Neural progenitor cell (in vitro differentiated cells): ENCODE measurements at regions not wholly inside any gene's neighbourhood (a gene's known extent, or its start where the extent isn't known, plus 50 kb on each side); places are given as distances from the start of the nearest gene placed in this dataset.
"Not testable (repeated sequence)": the region's sequence is repeated elsewhere in the genome, so short reads cannot be mapped to it uniquely, and the experiment has no call there.

Experiments
- DNase-seq: peaks from one replicate; pipeline ENCODE4 v3.0.0-alpha.2; 2016; ENCODE audit warnings: low spot score
- H2AFZ ChIP-seq: fragments of 200-600 bp; sonication (generic); replicated peaks from 2 replicates; pipeline ENCODE4 v1.6.1; 2016; ENCODE audit warnings: antibody characterized with exemption
- H3F3A ChIP-seq: fragments of 200-600 bp; sonication (generic); 2 replicates; pipeline ENCODE4 v1.6.1; 2016; ENCODE audit warnings: antibody characterized with exemption, low read depth
- H3K27ac ChIP-seq: fragments of 200-600 bp; sonication (generic); 2 replicates; pipeline ENCODE4 v1.5.1; 2016; ENCODE audit warnings: mild to moderate bottlenecking
- H3K27me3 ChIP-seq: fragments of 200-600 bp; sonication (generic); 2 replicates; pipeline ENCODE4 v1.6.1; 2016; ENCODE audit warnings: mild to moderate bottlenecking, moderate library complexity
- H3K36me3 ChIP-seq: fragments of 200-600 bp; sonication (generic); 2 replicates; pipeline ENCODE4 v1.5.1; 2016
- H3K4me1 ChIP-seq: fragments of 200-600 bp; sonication (generic); 2 replicates; pipeline ENCODE4 v1.6.1; 2016; ENCODE audit warnings: mixed run types
- H3K4me2 ChIP-seq: fragments of 200-600 bp; sonication (generic); 2 replicates; pipeline ENCODE4 v1.6.1; 2016
- H3K4me3 ChIP-seq: fragments of 200-600 bp; sonication (generic); 2 replicates; pipeline ENCODE4 v1.5.1; 2016
- H3K79me2 ChIP-seq: fragments of 200-600 bp; sonication (generic); 2 replicates; pipeline ENCODE4 v1.6.1; 2016; ENCODE audit warnings: low read depth
- H3K9ac ChIP-seq: fragments of 200-600 bp; sonication (generic); 2 replicates; pipeline ENCODE4 v1.6.1; 2016
- H3K9me3 ChIP-seq: fragments of 200-600 bp; sonication (generic); 2 replicates; pipeline ENCODE4 v1.5.1; 2016; ENCODE audit warnings: low read depth
- H4K20me1 ChIP-seq: fragments of 200-600 bp; sonication (generic); 2 replicates; pipeline ENCODE4 v1.6.1; 2016; ENCODE audit warnings: low read depth
- H3K27ac Mint-ChIP-seq: 3 replicates; pipeline ENCODE4 v1.8.0; 2021; ENCODE audit warnings: mixed read lengths
- H3K27me3 Mint-ChIP-seq: 2 replicates; pipeline ENCODE4 v1.8.0; 2022; ENCODE audit warnings: low read depth, mild to moderate bottlenecking, inconsistent platforms, moderate library complexity, mixed read lengths; ENCODE audit not compliant: insufficient read depth
- H3K36me3 Mint-ChIP-seq: 3 replicates; pipeline ENCODE4 v1.8.0; 2021; ENCODE audit warnings: mixed read lengths
- H3K4me1 Mint-ChIP-seq: 3 replicates; pipeline ENCODE4 v1.8.0; 2021; ENCODE audit warnings: mixed read lengths
- H3K4me3 Mint-ChIP-seq: 3 replicates; pipeline ENCODE4 v1.8.0; 2021; ENCODE audit warnings: mild to moderate bottlenecking, moderate library complexity, mixed read lengths
- H3K9me3 Mint-ChIP-seq: 3 replicates; pipeline ENCODE4 v1.8.0; 2020; ENCODE audit warnings: mixed read lengths
- CTCF ChIP-seq: fragments of 200-600 bp; sonication (generic); IDR thresholded peaks from 2 replicates; pipeline ENCODE4 v1.5.1; 2017; ENCODE audit warnings: antibody characterized with exemption, mild to moderate bottlenecking
- EZH2 ChIP-seq: fragments of 200-600 bp; sonication (generic); IDR thresholded peaks from 2 replicates; pipeline ENCODE4 v1.6.1; 2017; ENCODE audit warnings: antibody characterized with exemption, mild to moderate bottlenecking, moderate library complexity
- EZH2phosphoT487 ChIP-seq: fragments of 200-600 bp; sonication (generic); IDR thresholded peaks from 2 replicates; pipeline ENCODE4 v1.6.1; 2017; ENCODE audit warnings: antibody characterized with exemption

- Histone ChIP-seq H3K4me2 (no peak overlapping the region), H3K9me3 (no peaks in the 10 kb centered on the region), H3K27me3 (no peaks in the 10 kb centered on the region), H3F3A (peaks cover 40% of the 10 kb centered on the region), H3K79me2 (no peaks in the 10 kb centered on the region), H4K20me1 (no peaks in the 10 kb centered on the region), H3K27ac (no peak overlapping the region), H3K4me1 (peaks cover 56% of the 10 kb centered on the region), H3K9ac (no peak overlapping the region), H3K4me3 (no peak overlapping the region), H3K36me3 (no peaks in the 10 kb centered on the region), H2AFZ (no peak overlapping the region)
- Mint-ChIP-seq H3K4me3 (no peak overlapping the region), H3K36me3 (no peaks in the 10 kb centered on the region), H3K4me1 (peaks cover 31% of the 10 kb centered on the region), H3K27ac (no peak overlapping the region), H3K9me3 (peaks cover 2% of the 10 kb centered on the region), H3K27me3 (no peaks in the 10 kb centered on the region)
- DNase-seq = no peak
- no peak for TF ChIP-seq EZH2
- TF ChIP-seq CTCF = no peak
- TF ChIP-seq EZH2phosphoT487 = no peak
These were observed 1303.3 kb downstream of the ROBO2 start for GRCh38 chr3:78343221-78343620.

GRCh38 chr3:78344267-78344666 lies 1304.4 kb downstream of the ROBO2 start:
- H4K20me1 ChIP-seq, H3K27ac ChIP-seq, H3K4me3 Mint-ChIP-seq, H3K79me2 ChIP-seq, H3K9me3 Mint-ChIP-seq, H3K27me3 Mint-ChIP-seq, H2AFZ ChIP-seq, H3K9ac ChIP-seq, H3K27me3 ChIP-seq, H3K9me3 ChIP-seq, H3K36me3 ChIP-seq, H3K27ac Mint-ChIP-seq, H3K36me3 Mint-ChIP-seq: not testable (repeated sequence)
- H3F3A ChIP-seq = peaks cover 40% of the 10 kb centered on the region
- peak; percentile 72 for DNase-seq
- peaks cover 47% of the 10 kb centered on the region for H3K4me1 ChIP-seq
- peak overlapping the region; percentile 19 for H3K4me3 ChIP-seq
- H3K4me1 Mint-ChIP-seq = peaks cover 28% of the 10 kb centered on the region
- peak overlapping the region; percentile 32 for H3K4me2 ChIP-seq

GRCh38 chr3:78344918-78345317 lies 1305.0 kb downstream of the ROBO2 start:
- Mint-ChIP-seq H3K4me3 (no peak overlapping the region), H3K36me3 (no peaks in the 10 kb centered on the region), H3K4me1 (peaks cover 28% of the 10 kb centered on the region), H3K27me3 (no peaks in the 10 kb centered on the region), H3K27ac (no peak overlapping the region), H3K9me3 (peaks cover 2% of the 10 kb centered on the region)
- peaks cover 42% of the 10 kb centered on the region for H3K4me1 ChIP-seq
- H3K36me3 ChIP-seq = no peaks in the 10 kb centered on the region
- H3K4me2 ChIP-seq = peak overlapping the region; percentile 28
- H4K20me1 ChIP-seq = no peaks in the 10 kb centered on the region
- H3K79me2 ChIP-seq = no peaks in the 10 kb centered on the region
- peaks cover 40% of the 10 kb centered on the region for H3F3A ChIP-seq
- H3K4me3 ChIP-seq = no peak overlapping the region
- no peak overlapping the region for H2AFZ ChIP-seq
- H3K9me3 ChIP-seq = no peaks in the 10 kb centered on the region
- H3K27me3 ChIP-seq = no peaks in the 10 kb centered on the region
- DNase-seq = no peak
- H3K27ac ChIP-seq = no peak overlapping the region
- TF ChIP-seq CTCF = no peak
- TF ChIP-seq EZH2phosphoT487 = no peak
- TF ChIP-seq EZH2 = no peak
- no peak overlapping the region for H3K9ac ChIP-seq

GRCh38 chr3:78347176-78347575 lies 1307.3 kb downstream of the ROBO2 start:
- Histone ChIP-seq H3K9me3 (no peaks in the 10 kb centered on the region), H3K36me3 (no peaks in the 10 kb centered on the region), H2AFZ (no peak overlapping the region), H3K9ac (no peak overlapping the region), H3K27ac (no peak overlapping the region), H3K4me2 (peak overlapping the region; percentile 51), H3K79me2 (no peaks in the 10 kb centered on the region), H3F3A (peaks cover 40% of the 10 kb centered on the region), H3K4me3 (no peak overlapping the region), H4K20me1 (no peaks in the 10 kb centered on the region), H3K4me1 (peaks cover 42% of the 10 kb centered on the region), H3K27me3 (no peaks in the 10 kb centered on the region)
- TF ChIP-seq EZH2 (no peak), CTCF (no peak), EZH2phosphoT487 (no peak)
- no peak for DNase-seq
- H3K27me3 Mint-ChIP-seq = no peaks in the 10 kb centered on the region
- no peaks in the 10 kb centered on the region for H3K36me3 Mint-ChIP-seq
- peaks cover 28% of the 10 kb centered on the region for H3K4me1 Mint-ChIP-seq
- no peak overlapping the region for H3K4me3 Mint-ChIP-seq
- no peak overlapping the region for H3K27ac Mint-ChIP-seq
- peaks cover 2% of the 10 kb centered on the region for H3K9me3 Mint-ChIP-seq
